GM23338 (cell line): ENCODE measurements at regions not wholly inside any gene's neighbourhood (a gene's known extent, or its start where the extent isn't known, plus 50 kb on each side); places are given as distances from the start of the nearest gene placed in this dataset. TPM values are rescaled to one million over a fixed set of nuclear protein-coding genes. Genes with fewer than 3 reads are reported as not detected.

Experiments used
- ATAC-seq: fragments of 200-7000 bp; cut with Tn5 transposase; 3 replicates; pipeline ENCODE4 v1.9.1; 2020
- DNase-seq: peaks from one replicate; pipeline ENCODE4 v3.0.0-alpha.2; 2015; ENCODE audit warnings: low spot score
- H2AFZ ChIP-seq: fragments of 200-600 bp; sonication (generic); 2 replicates; pipeline ENCODE4 v1.8.0; 2016; ENCODE audit warnings: antibody characterized with exemption, mild to moderate bottlenecking, moderate library complexity
- H3F3A ChIP-seq: fragments of 200-600 bp; sonication (generic); replicated peaks from 2 replicates; pipeline ENCODE4 v1.8.0; 2017; ENCODE audit warnings: antibody characterized with exemption, mixed run types, low read depth
- H3K27ac ChIP-seq: fragments of 200-600 bp; sonication (generic); 2 replicates; pipeline ENCODE4 v1.6.1; 2016; ENCODE audit warnings: low read depth
- H3K27me3 ChIP-seq: fragments of 200-600 bp; sonication (generic); 2 replicates; pipeline ENCODE4 v1.8.0; 2016; ENCODE audit warnings: mild to moderate bottlenecking, mixed run types, moderate library complexity; ENCODE audit not compliant: insufficient read depth
- H3K36me3 ChIP-seq: fragments of 200-600 bp; sonication (generic); 2 replicates; pipeline ENCODE4 v1.8.0; 2016; ENCODE audit warnings: mild to moderate bottlenecking; ENCODE audit not compliant: insufficient read depth
- H3K4me1 ChIP-seq: fragments of 200-600 bp; sonication (generic); 2 replicates; pipeline ENCODE4 v1.8.0; 2016; ENCODE audit warnings: mild to moderate bottlenecking, moderate library complexity; ENCODE audit not compliant: insufficient read depth
- H3K4me2 ChIP-seq: fragments of 200-600 bp; sonication (generic); 2 replicates; pipeline ENCODE4 v1.7.1; 2017; ENCODE audit warnings: mixed run types
- H3K4me3 ChIP-seq: fragments of 200-600 bp; sonication (generic); 2 replicates; pipeline ENCODE4 v1.6.1; 2016; ENCODE audit warnings: mixed run types
- H3K79me2 ChIP-seq: fragments of 200-600 bp; sonication (generic); replicated peaks from 2 replicates; pipeline ENCODE4 v1.8.0; 2017; ENCODE audit warnings: mild to moderate bottlenecking; ENCODE audit not compliant: insufficient read depth
- H3K9me2 ChIP-seq: fragments of 200-600 bp; sonication (generic); 2 replicates; pipeline ENCODE4 v1.8.0; 2017; ENCODE audit not compliant: insufficient read depth
- H4K20me1 ChIP-seq: fragments of 200-600 bp; sonication (generic); replicated peaks from 2 replicates; pipeline ENCODE4 v1.8.0; 2017; ENCODE audit warnings: mild to moderate bottlenecking; ENCODE audit not compliant: insufficient read depth
- H3K27ac Mint-ChIP-seq: 2 replicates; pipeline ENCODE4 v1.8.0; 2020; ENCODE audit warnings: inconsistent platforms, mild to moderate bottlenecking, moderate library complexity, mixed read lengths
- H3K27me3 Mint-ChIP-seq: 3 replicates; pipeline ENCODE4 v1.8.0; 2022; ENCODE audit warnings: low read depth, mild to moderate bottlenecking, moderate library complexity, mixed read lengths, inconsistent platforms; ENCODE audit not compliant: insufficient read depth, poor library complexity
- H3K36me3 Mint-ChIP-seq: 3 replicates; pipeline ENCODE4 v1.8.0; 2021; ENCODE audit warnings: low read depth, mild to moderate bottlenecking, inconsistent platforms, moderate library complexity, mixed read lengths
- H3K4me1 Mint-ChIP-seq: 3 replicates; pipeline ENCODE4 v1.8.0; 2020; ENCODE audit warnings: mild to moderate bottlenecking, inconsistent platforms, mixed read lengths
- H3K4me3 Mint-ChIP-seq: 3 replicates; pipeline ENCODE4 v1.8.0; 2021; ENCODE audit warnings: moderate library complexity, mild to moderate bottlenecking, inconsistent platforms, mixed read lengths
- H3K9me3 Mint-ChIP-seq: 3 replicates; pipeline ENCODE4 v1.8.0; 2020; ENCODE audit warnings: moderate library complexity, mild to moderate bottlenecking, inconsistent platforms, mixed read lengths
- EZH2phosphoT487 ChIP-seq: fragments of 200-600 bp; sonication (generic); IDR thresholded peaks from one replicate; pipeline ENCODE4 v1.8.1; 2018; ENCODE audit warnings: antibody characterized with exemption; ENCODE audit not compliant: unreplicated experiment
- ZNF114 ChIP-seq: fragments of 250-450 bp; sonication (Bioruptor Pico); IDR thresholded peaks from 2 replicates; pipeline ENCODE4 v1.5.0; 2020; ENCODE audit warnings: mild to moderate bottlenecking, moderate library complexity
- small RNA-seq: library from RNA; depleted of rRNA; stranded (forward); fragments of <200 nt; gene quantifications from one replicate; pipeline ENCODE3, GENCODE V24; 2014; ENCODE audit warnings: low replicate concordance
- TF ChIP-seq, protein P1 (sequence below), 2 experiments: fragments of 200-600 bp in 1 of 2; sonication (generic) in 1 of 2; conservative IDR thresholded peaks; 2 replicates each; pipeline versions ENCODE4 v1.5.1 to v1.6.1; 2016 to 2017; ENCODE audit warnings: antibody characterized with exemption in 2 of 2, low read depth in 2 of 2, mild to moderate bottlenecking in 2 of 2, moderate library complexity in 1 of 2

DNA sequence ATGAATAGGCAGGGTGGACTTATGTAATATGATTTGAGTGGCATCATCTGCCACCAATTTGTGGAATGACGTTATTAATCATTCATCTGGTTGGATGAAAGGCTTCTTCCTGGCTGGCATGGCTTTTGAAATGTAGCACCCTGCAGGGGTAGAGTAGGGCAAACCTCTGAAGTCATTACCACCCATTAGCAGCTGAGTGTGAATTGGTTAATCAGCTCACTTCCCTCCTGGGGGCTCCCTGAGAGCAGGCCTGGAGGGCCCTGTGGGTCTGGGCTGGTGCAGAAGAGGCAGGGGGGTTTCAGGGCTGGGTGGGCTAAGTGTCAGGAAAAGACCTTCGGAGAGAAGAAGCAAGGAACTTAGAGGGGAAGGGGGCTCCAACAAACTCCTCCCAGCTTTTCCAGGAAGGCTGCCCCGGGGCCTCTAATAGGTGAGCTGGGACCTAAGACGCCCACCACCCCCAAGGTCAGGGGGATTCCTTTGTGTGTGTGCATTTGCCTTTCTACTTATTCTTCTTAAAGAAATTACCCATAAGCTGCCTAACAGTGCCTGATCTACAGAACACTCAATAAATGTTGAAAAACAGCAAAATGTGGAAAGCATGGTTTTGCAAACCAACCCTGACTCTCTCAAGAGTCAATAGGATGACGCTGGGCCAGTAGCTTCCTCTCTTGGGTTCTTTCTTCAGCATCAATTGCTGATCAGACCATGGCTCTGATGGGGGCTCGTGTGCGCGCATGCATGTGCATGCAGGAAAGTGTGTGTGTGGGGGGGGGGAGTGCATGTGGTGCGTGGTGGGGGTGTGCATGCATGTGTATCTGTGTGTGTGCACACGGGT, 49.7 kb upstream of the ZNF516 start:
- ATAC-seq, result peak; percentile 71
- Histone ChIP-seq H4K20me1 (no peaks in the 10 kb centered on the region), H2AFZ (no peak overlapping the region), H3F3A (no peaks in the 10 kb centered on the region), H3K27me3 (no peaks in the 10 kb centered on the region), H3K9me2 (no peaks in the 10 kb centered on the region), H3K36me3 (no peaks in the 10 kb centered on the region), H3K27ac (no peak overlapping the region), H3K4me3 (no peak overlapping the region), H3K79me2 (no peaks in the 10 kb centered on the region), H3K4me1 (peaks cover 17% of the 10 kb centered on the region), H3K4me2 (no peak overlapping the region)
- H3K4me3 Mint-ChIP-seq, result no peak overlapping the region
- peaks cover 2% of the 10 kb centered on the region for H3K27me3 Mint-ChIP-seq
- DNase-seq, result no peak
- H3K36me3 Mint-ChIP-seq, result no peaks in the 10 kb centered on the region
- no peak overlapping the region for H3K27ac Mint-ChIP-seq
- TF ChIP-seq EZH2phosphoT487 (no peak), ZNF114 (CRISPR knock-in tag) (no peak)
- TF ChIP-seq, protein P1, sequence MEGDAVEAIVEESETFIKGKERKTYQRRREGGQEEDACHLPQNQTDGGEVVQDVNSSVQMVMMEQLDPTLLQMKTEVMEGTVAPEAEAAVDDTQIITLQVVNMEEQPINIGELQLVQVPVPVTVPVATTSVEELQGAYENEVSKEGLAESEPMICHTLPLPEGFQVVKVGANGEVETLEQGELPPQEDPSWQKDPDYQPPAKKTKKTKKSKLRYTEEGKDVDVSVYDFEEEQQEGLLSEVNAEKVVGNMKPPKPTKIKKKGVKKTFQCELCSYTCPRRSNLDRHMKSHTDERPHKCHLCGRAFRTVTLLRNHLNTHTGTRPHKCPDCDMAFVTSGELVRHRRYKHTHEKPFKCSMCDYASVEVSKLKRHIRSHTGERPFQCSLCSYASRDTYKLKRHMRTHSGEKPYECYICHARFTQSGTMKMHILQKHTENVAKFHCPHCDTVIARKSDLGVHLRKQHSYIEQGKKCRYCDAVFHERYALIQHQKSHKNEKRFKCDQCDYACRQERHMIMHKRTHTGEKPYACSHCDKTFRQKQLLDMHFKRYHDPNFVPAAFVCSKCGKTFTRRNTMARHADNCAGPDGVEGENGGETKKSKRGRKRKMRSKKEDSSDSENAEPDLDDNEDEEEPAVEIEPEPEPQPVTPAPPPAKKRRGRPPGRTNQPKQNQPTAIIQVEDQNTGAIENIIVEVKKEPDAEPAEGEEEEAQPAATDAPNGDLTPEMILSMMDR (conservative IDR thresholded peaks at IDR 0.05; ENCODE audit: low read depth in 2 of 2), result no peak
- H3K9me3 Mint-ChIP-seq, result no peaks in the 10 kb centered on the region
- peaks cover 33% of the 10 kb centered on the region for H3K4me1 Mint-ChIP-seq

Small RNA genes in the stretch of these regions (small RNA-seq; reads per million reads assigned to genes)
- gene AC139085.1, result not detected
